Upper lobe of left lung (tissue), 6 donors: ENCODE measurements at regions not wholly inside any gene's neighbourhood (a gene's known extent, or its start where the extent isn't known, plus 50 kb on each side); places are given as distances from the start of the nearest gene placed in this dataset.

Source experiments
- ATAC-seq, 2 donors: fragments of 200-7000 bp; cut with Tn5 transposase; one replicate each; pipeline ENCODE4 v1.9.1; 2022; ENCODE audit warnings: mild to moderate bottlenecking in 2 of 2, moderate library complexity in 2 of 2; ENCODE audit not compliant: low FRiP score in 2 of 2
- DNase-seq, 2 donors: peaks; one replicate each; pipeline ENCODE4 v3.0.0-alpha.2; 2019 to 2020
- H3K27ac ChIP-seq, 4 donors: fragments of 200-600 bp; sonication (generic); one replicate each; pipeline ENCODE4 v1.5.1; 2016 to 2019
- H3K27me3 ChIP-seq, 4 donors: fragments of 200-600 bp; sonication (generic); one replicate each; pipeline ENCODE4 v1.5.1; 2017 to 2019
- H3K36me3 ChIP-seq, 4 donors: fragments of 200-600 bp; sonication (generic); one replicate each; pipeline ENCODE4 v1.5.1; 2016 to 2019
- H3K4me1 ChIP-seq, 4 donors: fragments of 200-600 bp; sonication (generic); one replicate each; pipeline ENCODE4 v1.5.1; 2018 to 2019
- H3K4me3 ChIP-seq, 4 donors: fragments of 200-600 bp; sonication (generic); one replicate each; pipeline ENCODE4 v1.5.1; 2017 to 2019; ENCODE audit warnings: mild to moderate bottlenecking in 2 of 4, moderate library complexity in 1 of 4
- H3K9me3 ChIP-seq, 4 donors: fragments of 200-600 bp; sonication (generic); one replicate each; pipeline ENCODE4 v1.5.1; 2018 to 2019
- EP300 ChIP-seq, 4 donors: sonication (generic); formaldehyde crosslinking; IDR thresholded peaks; one replicate each; pipeline ENCODE4 v1.5.1; 2017; ENCODE audit warnings: antibody characterized with exemption in 4 of 4, control low read depth in 2 of 4
- POLR2A ChIP-seq, 4 donors: fragments of 450-650 bp; IDR thresholded peaks; one replicate each; pipeline ENCODE4 v1.5.1; 2016 to 2017; ENCODE audit warnings: antibody characterized with exemption in 4 of 4, mild to moderate bottlenecking in 2 of 4
- POLR2AphosphoS5 ChIP-seq, 2 donors: sonication (generic); formaldehyde crosslinking; IDR thresholded peaks; one replicate each; pipeline ENCODE4 v1.5.1; 2017; ENCODE audit warnings: antibody characterized with exemption in 2 of 2
- WGBS, 2 donors: methylation state at CpG; one replicate each; pipeline ENCODE4 v1.1.5; 2017 to 2018; 5-methylcytosine and 5-hydroxymethylcytosine counted together
- TF ChIP-seq, protein P1 (sequence below), 6 experiments: fragments of 450-650 bp in 4 of 6; fragments of 200-600 bp in 2 of 6; sonication (generic) in 2 of 6; IDR thresholded peaks; one replicate each; pipeline ENCODE4 v1.5.1; 2016 to 2019; ENCODE audit warnings: antibody characterized with exemption in 6 of 6
- donor health status: DM: no; HTN: no; CAD: no; lungs with moderate emphysema.
- donor health status: DM: no; HTN: yes; CAD: no; lungs with severe emphysema.

DNA sequence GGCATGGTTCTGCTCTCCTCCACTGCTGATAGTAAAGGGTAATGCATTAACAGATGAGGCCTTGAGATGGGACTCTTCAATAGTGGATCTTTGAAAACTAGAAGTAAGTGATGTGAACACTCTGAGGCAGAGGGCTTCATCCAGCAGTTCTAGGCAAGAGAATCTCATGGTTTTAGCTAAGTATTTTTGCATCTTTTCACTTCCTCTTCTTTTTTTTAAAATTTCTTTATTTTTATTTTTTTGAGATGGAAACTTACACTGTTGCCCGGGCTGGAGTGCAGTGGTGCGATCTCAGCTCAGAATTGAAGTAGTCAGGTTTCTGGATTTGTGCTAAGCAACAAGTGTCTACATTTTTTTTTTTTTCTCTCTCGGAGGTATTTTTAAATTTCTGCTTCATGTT lies 101.9 kb downstream of the MTRR start:
- 86 to 87% methylated on average over 3 of the region's 3 CpGs for WGBS, 2 donors
- H3K36me3 ChIP-seq: no peaks in the 10 kb centered on the region
- H3K4me3 ChIP-seq: no peak overlapping the region
- no peaks in the 10 kb centered on the region for H3K27me3 ChIP-seq
- H3K4me1 ChIP-seq: no peaks in the 10 kb centered on the region
- H3K27ac ChIP-seq: no peak overlapping the region
- DNase-seq (no peak), ATAC-seq (no peak)
- H3K9me3 ChIP-seq: no peaks in the 10 kb centered on the region
- no peak for TF ChIP-seq EP300 (IDR thresholded peaks at IDR 0.05)
- no peak for TF ChIP-seq POLR2A (IDR thresholded peaks at IDR 0.05)

DNA sequence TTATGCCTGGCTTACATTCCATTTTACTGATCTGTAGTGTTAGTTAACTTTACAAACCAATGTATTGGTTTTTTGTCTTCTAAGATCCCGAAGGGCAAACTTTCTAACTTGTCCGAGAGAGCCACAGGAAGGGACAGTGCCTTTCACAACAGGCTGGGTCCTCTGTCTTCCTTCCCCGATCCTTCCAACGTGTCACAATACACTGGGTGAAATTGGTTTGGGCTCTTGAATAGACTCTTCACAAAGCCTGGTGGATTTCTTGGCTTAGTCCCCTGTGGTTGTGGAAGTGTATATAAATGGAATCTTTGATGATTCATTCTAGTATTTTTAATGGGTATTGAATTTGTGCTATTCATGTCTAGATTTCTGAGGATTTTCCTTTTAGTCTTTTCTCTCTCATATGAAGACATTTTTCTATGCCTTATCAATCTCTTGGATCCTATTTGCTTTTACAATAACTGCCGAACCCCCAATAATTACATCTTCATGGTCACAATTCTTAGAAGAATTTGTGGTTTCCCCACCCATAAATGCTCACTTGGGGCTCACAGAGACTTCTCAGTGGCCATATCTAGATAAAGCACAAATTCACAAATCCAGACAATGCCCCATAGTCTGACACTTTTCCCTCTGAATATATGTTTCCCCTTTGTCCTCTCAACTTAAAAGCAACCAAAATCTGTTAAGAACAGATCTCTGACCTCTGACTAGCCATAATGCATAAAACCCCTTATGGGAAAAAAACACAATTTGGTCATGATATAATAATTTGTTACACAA lies 107.7 kb downstream of the MTRR start:
- no peak overlapping the region for H3K4me3 ChIP-seq
- no peaks in the 10 kb centered on the region for H3K27me3 ChIP-seq
- no peak for DNase-seq
- H3K36me3 ChIP-seq: no peaks in the 10 kb centered on the region
- no peaks in the 10 kb centered on the region for H3K4me1 ChIP-seq
- TF ChIP-seq POLR2A (IDR thresholded peaks at IDR 0.05) (no peak), EP300 (IDR thresholded peaks at IDR 0.05) (no peak), POLR2AphosphoS5 (IDR thresholded peaks at IDR 0.05) (no peak)
- TF ChIP-seq, protein P1, sequence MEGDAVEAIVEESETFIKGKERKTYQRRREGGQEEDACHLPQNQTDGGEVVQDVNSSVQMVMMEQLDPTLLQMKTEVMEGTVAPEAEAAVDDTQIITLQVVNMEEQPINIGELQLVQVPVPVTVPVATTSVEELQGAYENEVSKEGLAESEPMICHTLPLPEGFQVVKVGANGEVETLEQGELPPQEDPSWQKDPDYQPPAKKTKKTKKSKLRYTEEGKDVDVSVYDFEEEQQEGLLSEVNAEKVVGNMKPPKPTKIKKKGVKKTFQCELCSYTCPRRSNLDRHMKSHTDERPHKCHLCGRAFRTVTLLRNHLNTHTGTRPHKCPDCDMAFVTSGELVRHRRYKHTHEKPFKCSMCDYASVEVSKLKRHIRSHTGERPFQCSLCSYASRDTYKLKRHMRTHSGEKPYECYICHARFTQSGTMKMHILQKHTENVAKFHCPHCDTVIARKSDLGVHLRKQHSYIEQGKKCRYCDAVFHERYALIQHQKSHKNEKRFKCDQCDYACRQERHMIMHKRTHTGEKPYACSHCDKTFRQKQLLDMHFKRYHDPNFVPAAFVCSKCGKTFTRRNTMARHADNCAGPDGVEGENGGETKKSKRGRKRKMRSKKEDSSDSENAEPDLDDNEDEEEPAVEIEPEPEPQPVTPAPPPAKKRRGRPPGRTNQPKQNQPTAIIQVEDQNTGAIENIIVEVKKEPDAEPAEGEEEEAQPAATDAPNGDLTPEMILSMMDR (IDR thresholded peaks at IDR 0.05): no peak
- H3K9me3 ChIP-seq: no peaks in the 10 kb centered on the region
- no peak for ATAC-seq
- H3K27ac ChIP-seq: no peak overlapping the region
- 82 to 85% methylated on average over 5 of the region's 5 CpGs for WGBS, 2 donors

DNA sequence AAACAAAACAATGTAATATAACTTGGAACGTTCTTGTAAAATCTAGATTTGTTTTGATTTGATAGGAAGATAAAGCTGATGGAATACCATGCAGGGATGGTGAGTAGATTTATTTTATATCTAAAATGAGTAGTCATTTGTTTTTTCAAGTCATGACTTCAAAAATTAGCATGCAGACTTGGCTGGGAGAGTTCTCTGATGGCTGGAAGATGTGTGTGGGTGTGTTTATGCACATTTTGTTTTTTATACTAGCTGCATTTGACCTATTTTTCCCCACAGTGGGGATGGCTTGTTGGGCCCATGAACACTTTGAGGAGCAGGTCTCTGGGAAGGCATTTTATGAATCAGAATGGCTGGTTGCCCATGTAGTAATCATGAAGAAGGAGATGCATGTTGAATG lies 109.2 kb downstream of the MTRR start:
- Histone ChIP-seq H3K27ac (no peak overlapping the region), H3K27me3 (no peaks in the 10 kb centered on the region), H3K4me3 (no peak overlapping the region), H3K36me3 (no peaks in the 10 kb centered on the region), H3K9me3 (no peaks in the 10 kb centered on the region), H3K4me1 (no peaks in the 10 kb centered on the region)
- DNase-seq (no peak), ATAC-seq (no peak)
- 57 to 61% methylated on average over 1 of the region's 1 CpG for WGBS, 2 donors
- TF ChIP-seq POLR2A (IDR thresholded peaks at IDR 0.05): no peak
- TF ChIP-seq EP300 (IDR thresholded peaks at IDR 0.05): no peak
- TF ChIP-seq, protein P1 (IDR thresholded peaks at IDR 0.05): no peak
- no peak for TF ChIP-seq POLR2AphosphoS5 (IDR thresholded peaks at IDR 0.05)

DNA sequence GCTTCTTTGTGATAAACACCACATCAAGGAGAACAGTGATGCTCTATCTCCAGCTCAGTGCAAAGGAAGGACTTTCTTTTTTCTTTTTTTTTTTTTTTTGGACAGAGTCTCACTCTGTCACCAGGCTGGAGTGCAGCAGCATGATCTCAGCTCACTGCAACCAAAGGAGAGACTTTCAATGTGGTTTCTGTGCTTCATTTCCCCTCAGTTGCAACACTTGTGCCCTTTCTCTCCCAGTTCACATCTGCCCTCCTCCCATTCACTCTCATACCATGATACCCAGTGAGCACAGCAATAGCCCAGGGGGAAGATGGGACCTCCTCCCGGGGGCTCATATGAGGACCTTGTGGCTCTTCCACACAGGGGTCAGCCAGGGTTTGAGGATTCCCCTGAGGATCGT lies 110.0 kb downstream of the MTRR start:
- 68 to 79% methylated on average over 2 of the region's 2 CpGs for WGBS, 2 donors
- no peaks in the 10 kb centered on the region for H3K36me3 ChIP-seq

DNA sequence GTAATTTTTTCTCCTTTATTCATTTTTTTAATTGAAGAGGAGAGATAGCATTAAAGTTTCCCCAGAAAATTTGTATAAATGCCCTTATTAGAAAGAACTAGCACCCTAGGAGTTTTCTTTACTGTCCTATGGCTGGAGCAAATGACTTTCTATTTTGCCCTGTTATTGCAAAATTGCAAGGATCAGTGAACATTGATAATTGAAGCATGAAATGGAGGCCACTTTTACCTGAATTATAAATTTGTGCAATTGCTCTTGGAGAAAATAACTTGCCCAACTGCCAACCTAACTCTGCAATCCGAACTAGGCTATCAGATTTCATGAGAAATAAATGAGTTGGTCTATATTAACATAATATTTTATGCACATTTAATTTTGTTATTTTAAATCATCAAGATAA lies 111.9 kb downstream of the MTRR start:
- TF ChIP-seq, protein P1 (IDR thresholded peaks at IDR 0.05): no peak
- TF ChIP-seq POLR2AphosphoS5 (IDR thresholded peaks at IDR 0.05) (no peak), POLR2A (IDR thresholded peaks at IDR 0.05) (no peak)
- Histone ChIP-seq H3K4me3 (no peak overlapping the region), H3K27ac (no peak overlapping the region), H3K27me3 (no peaks in the 10 kb centered on the region), H3K9me3 (no peaks in the 10 kb centered on the region), H3K36me3 (no peaks in the 10 kb centered on the region), H3K4me1 (no peaks in the 10 kb centered on the region)
- no peak for ATAC-seq
- DNase-seq: no peak
- 62 to 71% methylated on average over 1 of the region's 1 CpG for WGBS, 2 donors

More for the DNA sequence above, 110.0 kb downstream of the MTRR start:
- no peaks in the 10 kb centered on the region for H3K4me1 ChIP-seq
- DNase-seq: no peak
- no peak for ATAC-seq
- no peaks in the 10 kb centered on the region for H3K27me3 ChIP-seq
- H3K9me3 ChIP-seq: no peaks in the 10 kb centered on the region
- TF ChIP-seq POLR2AphosphoS5 (IDR thresholded peaks at IDR 0.05): no peak
- TF ChIP-seq POLR2A (IDR thresholded peaks at IDR 0.05): no peak
- TF ChIP-seq, protein P1 (IDR thresholded peaks at IDR 0.05): no peak
- TF ChIP-seq EP300 (IDR thresholded peaks at IDR 0.05): no peak
- no peak overlapping the region for H3K4me3 ChIP-seq
- no peak overlapping the region for H3K27ac ChIP-seq
